Stimulated activated CD8-positive, alpha-beta memory T cell treated with anti-CD3 and anti-CD28 coated beads, Interleukin-15, amount 100 ng/mL, for 24 hours (primary cell): ENCODE measurements at regions not wholly inside any gene's neighbourhood (a gene's known extent, or its start where the extent isn't known, plus 50 kb on each side); places are given as distances from the start of the nearest gene placed in this dataset.
"Not testable (repeated sequence)": the region's sequence is repeated elsewhere in the genome, so short reads cannot be mapped to it uniquely, and the experiment has no call there.

Experiments
- DNase-seq: peaks from one replicate; pipeline ENCODE4 v3.0.0-alpha.2; 2020; ENCODE audit warnings: low read depth

DNA sequence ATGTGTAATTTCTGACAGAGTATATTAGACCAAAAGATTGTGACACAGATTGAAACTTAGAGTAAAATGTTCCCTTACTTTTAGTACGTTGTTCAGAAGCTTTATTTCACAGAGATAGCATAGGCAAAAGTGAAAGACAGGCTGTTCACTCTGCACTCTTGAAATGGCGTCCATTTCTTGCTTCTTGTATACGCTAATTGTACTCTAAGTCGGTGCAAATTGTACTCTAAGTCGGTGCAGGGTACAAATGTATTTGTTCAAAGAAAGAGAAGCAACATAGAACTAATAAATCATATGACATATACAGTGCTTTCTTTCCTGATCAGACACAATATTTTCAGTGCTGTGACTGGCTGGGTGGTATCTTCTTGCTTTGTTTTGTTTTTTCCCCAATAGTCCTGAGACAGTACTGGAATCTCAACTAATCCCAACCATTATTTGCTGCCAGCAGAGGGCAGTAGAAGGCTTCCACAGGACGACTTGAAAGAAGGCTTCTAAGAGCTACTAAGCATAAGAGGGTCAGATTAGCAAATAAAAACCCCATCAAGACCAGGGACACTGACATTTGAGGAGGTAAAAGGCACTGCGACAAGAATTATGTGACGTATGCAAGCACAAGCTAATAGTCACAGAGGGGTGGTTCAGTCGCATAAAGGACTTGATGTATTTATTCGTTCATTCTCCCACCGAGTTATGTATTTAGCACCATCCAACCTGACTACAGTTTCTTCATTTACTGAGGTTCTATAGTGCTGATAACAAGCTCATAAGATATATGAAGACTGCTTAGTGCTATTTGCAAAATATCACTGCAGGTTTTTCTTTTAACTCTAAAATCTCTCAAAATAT is 831.8 kb downstream of the TAF11L14 start:
- DNase-seq, result no peak

DNA sequence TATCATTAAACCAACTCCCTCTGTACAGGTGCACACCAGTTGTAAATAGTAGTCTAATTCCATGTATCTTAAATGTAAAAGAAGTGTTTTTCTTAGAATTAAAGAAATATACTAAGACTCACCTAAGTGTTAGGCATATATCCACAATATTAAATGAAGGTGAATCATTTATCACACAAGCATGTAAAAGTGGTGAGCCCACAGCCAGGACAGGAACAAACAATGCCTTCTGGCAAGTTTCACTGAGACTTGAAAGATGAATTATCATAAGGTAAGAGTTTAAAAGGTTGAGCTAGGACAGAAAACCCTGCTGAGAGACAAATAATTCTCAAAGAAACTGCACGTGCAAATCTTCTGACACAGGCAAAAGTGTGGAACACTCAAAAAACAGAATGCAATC is 832.5 kb downstream of the TAF11L14 start:
- DNase-seq, result no peak

DNA sequence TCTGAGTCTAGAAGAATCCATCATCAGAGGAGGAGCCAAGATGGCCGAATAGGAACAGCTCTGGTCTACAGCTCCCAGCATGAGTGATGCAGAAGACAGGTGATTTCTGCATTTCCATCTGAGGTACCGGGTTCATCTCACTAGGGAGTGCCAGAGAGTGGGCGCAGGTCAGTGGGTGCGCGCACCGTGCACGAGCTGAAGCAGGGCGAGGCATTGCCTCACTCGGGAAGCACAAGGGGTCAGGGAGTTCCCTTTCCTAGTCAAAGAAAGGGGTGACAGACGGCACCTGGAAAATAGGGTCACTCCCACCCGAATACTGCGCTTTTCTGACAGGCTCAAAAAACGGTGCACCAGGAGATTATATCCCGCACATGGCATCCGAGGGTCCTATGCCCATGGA is 837.5 kb downstream of the TAF11L14 start:
- DNase-seq, result not testable (repeated sequence)

DNA sequence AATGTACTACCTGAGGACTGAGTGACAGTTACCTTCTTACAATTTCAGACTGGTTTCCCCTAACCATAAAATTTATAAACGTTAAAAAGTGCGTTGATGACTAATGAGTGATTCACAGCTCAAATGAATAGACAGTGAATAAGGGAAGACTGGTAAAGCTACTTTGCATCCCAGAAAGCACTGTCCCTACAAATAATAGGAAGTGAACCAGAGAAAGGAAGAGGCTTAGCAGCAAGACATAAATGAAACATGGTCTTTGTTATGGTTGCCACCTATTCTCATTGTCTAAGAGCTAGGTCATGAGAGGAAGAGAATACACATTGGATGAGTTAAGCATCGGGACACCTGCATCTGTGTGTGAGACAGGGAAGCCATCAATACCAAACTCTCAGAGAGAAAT is 849.2 kb downstream of the TAF11L14 start:
- DNase-seq, result no peak

DNA sequence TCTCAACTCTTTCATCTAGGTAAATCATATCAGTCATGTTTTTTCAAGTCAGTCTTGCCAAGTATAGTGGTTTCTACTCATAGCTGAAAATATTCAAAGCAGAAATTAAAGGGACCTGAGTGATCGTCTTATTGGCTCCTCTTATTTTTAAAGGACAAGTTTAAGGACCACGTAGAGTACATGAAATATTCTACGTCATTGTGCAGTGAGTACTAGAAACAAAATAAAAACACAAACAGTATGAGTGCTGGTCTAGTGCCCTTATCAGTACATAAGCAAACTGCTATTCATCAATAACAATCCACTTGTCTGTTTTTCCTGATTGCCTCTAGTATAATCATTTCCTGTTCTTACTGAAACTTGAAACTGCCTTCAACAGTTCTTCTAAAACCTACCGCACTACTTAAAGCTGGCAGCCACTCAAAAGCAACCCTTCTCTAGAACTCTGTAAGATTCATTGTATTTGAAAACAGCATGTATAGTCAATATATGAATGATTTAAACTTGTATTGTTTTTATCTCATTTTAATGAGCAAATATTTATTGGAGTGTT is 853.7 kb downstream of the TAF11L14 start:
- DNase-seq, result no peak

DNA sequence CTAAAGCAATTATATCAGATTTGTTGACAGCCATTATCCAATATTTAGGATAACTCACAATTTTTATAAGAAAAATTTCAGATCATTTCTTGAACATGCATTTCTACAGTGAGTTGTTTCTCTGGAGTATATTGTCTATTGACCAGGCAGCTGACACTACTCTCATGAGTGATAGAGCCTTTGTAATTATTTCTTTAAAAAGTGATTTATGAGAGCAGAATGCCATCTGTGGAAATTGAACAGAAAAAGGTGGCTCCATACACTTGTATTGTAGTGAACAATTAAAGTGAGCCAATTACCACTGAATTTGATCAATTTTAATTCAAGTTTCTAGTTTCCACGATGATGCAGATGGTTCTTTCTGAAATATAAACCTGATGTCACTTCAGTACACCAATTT is 855.4 kb downstream of the TAF11L14 start:
- DNase-seq, result no peak

DNA sequence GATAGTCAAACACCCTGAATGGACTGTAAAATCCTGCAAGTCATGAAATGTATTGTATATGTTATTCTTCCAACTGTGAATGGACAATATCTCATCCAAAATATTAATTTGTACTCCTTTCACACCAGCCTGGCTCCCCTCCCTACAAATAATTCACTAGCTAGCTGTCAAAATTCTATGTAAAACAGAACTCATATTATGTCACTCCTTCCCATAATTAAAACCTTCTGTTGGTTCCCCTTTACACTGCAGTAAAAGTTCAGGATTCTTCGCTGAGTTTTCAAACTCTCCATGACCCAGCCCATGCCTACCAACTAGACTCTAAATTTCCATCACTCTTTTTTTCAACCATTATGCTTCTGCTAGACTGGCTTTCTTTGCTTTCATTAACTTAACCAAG is 857.1 kb downstream of the TAF11L14 start:
- no peak for DNase-seq

DNA sequence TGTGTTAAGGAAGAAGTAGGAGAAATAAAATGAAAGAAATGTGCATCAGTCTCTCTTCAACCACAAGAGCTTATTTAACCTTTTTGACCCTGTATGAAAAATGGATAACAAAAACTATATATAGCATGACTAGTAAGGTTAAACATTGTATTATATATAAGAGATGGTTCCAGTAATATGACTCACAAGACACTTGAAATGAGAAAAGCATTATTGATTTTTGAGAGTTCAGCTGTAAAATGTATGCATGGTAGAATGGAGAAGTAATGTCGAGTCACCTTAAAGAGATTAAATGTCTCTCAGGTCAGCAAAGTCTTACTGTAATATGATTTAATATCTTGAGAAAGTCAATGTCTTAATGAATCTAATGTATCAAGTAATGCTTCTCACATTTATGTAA is 860.9 kb downstream of the TAF11L14 start:
- no peak for DNase-seq

DNA sequence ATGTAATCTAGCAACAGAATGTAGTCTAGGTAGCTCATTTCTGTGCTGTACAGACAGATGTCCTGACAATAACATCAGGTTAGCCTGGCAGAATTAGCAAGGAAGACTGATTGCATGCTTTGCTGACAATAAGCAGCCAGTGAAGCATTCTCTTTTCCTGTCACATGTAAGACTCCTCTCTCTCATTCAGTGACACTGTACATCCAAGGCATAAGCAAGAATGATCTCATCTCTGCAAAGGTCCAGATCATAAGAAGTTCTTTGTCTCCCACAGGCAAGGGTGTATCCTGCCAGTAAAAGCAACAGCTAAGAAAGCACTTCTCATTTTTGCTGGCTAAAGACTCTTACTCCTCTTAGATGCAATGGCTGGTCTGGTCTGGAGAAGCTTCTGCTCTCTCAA is 861.8 kb downstream of the TAF11L14 start:
- DNase-seq, result no peak

DNA sequence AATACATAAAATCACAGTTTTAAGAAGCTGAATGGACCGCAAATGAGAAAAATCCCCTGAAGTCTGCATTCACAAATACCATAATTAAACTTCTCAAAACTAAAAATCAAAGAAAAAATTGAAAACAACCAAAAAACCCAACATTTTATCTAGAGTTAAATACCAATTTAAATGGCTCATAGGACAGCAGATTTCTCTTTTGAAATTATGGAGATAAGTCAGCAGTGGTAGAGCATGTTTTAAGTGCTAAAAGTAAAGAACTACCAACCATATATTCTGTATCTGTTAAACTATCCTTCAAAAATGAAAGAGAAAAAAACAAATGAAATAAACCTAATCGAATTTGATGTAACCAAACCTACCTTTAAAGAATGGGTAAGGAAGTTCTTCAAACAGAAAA is 862.8 kb downstream of the TAF11L14 start:
- no peak for DNase-seq

DNA sequence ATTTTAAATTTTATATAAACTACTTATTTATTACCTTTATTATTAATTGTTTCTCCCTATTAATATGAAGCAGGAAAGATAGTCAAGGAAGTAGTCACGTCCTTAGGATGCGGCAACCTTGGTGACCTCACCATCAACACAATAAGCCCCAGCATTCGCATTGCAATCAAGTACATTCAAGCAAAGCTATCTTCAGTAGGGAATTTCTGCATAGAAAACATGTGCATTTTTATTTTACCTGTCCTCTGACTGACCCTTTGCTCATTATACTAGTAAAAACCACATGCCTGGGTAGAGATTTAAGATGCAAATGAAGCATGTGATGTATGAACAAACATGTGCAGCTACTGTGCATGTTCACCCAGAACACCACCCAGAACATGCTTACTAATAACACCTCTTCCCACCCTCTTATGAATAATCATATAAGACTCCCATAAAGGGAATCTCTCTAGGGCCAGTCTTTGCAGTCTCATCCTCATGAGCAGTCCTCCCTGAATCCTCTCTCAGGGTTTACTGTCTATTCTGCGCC is 869.6 kb downstream of the TAF11L14 start:
- DNase-seq, result no peak

DNA sequence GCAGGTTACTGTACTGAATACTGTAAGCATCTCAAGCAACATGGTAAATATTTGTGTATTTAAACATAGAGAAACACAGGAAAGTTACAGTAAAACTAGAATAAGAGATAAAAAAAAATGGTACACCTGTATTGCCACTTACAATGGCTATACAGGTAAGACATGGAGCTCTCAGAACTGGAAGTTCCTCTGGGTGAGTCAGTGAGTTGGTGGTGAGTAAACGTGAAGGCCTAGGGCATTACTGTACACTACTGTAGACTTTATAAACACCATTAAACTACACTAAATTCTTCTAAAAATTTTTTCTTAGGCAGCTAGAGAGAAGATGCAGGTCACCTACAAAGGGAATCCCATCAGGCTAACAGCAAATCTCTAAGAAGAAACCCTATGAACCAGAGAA is 872.9 kb downstream of the TAF11L14 start:
- DNase-seq, result no peak

DNA sequence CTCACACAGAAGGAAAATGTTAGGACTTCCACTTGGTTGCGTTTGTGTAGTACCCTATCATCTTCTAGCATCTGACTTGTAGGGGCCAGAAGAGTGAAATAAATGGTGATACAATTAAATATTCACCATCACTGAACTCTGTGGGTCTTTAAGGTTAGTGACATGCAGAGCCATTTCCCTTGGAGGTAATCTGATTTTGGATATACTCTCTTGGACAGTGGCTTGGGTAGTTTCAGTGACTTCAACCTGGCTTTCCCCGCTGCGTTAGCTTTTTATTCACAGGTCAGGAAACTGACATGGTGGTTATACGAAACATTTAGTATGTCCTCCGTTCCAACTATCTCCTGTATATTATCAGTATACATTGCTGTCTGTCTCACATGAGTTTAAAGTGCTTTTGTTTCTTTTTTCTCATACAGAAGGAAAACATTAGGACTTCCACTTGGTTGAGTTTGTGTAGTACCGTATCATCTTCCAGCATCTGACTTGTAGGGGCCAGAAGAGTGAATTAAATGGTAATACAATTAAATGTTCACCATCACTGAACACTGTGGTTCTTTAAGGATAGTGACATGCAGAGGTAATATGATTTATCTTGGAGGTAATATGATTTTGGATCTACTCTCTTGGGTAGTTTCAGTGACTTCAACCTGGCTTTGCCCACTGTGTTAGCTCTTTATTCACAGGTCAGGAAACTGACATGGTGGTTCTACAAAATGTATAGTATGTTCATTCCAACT is 883.6 kb downstream of the TAF11L14 start:
- no peak for DNase-seq

DNA sequence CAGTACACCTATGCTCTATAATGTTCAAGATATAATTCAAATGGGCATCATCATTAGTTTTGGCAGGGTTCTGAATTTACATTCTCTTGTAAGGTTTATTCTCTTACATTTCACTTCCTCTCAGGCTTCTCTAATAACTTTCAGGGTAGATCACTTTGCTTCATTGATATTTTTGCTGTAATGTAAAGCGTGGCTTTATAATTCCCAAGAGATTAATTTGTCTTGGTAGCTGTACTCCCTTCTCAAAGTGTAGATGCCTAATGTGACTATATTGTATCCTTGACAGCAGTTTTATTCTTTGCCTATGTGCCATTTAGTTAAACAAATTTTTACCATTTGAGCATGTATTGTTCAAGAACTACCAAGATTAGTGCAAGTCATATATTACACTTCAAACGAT is 889.1 kb downstream of the TAF11L14 start:
- no peak for DNase-seq

DNA sequence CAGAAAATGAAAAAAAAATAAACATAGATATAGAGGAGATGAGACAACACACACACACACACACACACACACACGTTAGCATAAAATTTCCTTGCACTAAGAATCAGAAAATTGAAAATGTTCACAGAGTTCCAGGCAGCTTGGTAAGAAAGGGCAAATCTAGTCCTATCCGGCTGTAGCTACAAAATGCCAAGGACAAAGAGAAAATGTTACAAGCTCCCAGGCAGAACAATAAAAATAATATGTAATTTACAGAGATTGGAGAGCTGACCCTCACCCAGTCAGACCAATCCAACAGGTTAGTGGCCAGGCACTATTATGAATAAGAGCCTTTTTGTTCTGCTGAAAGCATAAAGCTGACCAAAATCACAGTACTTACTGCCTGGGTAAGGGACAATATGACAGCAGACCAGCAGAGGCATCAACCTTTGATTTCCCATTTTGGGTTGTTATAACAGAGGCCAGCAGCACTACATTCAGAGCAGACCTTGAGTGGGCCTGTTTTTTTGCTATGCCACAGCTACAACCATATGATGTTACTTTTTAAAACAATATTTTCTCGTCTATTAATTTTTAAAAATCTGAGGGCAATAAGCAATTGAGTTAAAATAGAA is 892.6 kb downstream of the TAF11L14 start:
- DNase-seq, result no peak

DNA sequence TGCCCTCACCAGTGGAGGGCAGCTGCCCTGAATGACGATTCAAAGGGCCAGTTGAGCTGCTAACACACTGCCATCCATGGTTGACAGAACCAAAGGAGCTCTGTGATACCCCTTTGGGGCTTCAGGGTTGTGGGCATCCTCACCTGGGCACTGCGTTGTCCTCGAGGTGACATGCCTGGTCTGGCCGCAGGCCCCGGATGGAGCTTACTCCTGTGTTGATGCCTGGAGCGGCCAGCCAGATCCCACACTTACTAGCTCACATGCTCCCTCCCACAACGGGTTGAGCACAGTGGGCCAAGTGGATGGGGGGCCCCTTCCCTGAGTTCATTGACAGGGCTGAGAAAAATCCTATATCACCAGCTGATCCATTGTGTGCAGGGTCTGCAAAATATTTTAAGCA is 898.9 kb downstream of the TAF11L14 start:
- no peak for DNase-seq

DNA sequence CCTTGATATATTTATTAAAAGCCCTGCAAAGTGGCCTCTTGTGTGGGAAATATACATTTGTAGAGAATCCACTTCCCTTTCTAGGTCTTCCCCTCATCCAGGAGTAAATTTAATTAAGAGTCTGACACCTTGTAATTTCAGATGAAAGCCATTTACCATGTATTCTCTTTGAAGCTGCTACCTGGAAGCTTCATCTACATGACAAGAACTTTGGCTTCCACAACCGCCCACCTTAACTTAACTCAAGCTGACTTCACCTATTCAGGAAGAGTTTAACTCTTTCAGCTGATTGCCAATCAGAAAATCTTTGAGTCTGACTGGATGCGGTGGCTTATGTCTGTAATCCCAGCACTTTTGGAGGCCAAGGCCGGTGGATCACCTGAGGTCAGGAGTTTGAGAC is 899.9 kb downstream of the TAF11L14 start:
- no peak for DNase-seq

DNA sequence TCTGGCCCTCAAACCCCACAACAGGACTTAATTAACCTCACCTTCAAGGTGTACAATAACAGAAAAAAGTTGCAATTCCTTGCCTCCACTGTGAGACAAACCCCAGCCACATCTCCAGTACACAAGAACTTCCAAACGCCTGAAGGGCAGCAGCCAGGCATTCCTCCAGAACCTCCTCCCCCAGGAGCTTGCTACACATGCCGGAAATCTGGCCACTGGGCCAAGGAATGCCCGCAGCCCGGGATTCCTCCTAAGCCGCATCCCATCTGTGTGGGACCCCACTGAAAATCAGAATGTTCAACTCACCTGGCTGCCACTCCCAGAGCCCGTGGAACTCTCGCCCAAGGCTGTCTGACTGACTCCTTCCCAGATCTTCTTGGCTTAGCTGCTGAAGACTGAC is 901.5 kb downstream of the TAF11L14 start:
- DNase-seq, result not testable (repeated sequence)

DNA sequence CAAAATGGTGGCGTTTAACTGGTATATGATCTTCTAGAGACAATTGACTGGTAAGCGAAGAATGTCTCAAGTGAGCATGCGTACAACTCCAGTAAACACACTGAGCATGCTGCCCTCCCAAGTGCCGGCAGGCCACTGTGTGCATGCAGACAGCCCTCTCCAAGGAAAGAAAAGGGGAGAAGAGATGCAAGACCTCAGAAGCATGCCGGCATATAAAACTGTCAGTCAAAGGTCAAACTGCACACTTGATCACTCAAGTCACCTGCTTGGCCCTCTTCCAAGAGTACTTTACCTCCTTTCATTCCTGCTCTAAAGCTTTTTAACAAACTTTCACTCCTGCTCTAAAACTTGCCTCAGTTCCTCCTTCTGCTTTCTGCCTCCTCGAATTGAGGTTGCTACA is 910.2 kb downstream of the TAF11L14 start:
- no peak for DNase-seq

DNA sequence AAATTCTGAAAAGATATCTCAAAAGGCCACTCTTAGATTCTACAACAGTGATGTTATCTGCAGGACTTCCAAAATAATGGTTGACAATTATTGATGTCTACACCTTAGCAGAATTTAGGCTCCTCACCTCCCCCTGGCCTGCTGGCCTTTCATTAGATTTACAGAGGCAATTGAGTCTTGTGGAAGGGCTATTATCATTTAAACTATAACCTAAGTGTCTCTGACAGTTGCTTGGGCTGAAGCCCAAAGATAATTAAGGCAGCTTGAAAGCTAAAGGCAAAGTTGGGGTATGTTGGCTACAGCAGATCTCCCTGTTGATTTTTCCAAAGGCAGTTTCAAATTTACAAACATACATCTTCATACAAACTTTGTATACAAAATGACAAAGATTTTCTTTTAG is 912.3 kb downstream of the TAF11L14 start:
- no peak for DNase-seq

DNA sequence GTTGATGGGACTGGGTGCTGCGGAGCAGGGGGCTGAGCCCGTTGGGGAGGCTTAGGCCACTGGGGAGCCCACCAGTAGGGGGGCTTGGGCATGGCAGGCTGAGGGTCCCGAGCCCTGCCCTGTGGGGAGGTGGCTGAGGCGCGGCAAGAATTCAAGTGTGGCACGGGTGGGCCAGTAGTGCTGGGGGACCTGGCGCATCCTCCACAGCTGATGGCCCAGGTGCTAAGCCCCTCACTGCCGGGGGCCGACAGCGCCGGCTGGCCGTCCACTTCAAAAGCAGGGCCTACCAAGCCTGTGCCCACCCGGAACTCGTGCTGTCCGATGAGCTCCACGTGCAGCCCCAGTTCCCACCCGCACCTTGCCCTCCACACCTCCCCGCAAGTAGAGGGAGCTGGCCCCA is 917.5 kb downstream of the TAF11L14 start:
- DNase-seq, result no peak

DNA sequence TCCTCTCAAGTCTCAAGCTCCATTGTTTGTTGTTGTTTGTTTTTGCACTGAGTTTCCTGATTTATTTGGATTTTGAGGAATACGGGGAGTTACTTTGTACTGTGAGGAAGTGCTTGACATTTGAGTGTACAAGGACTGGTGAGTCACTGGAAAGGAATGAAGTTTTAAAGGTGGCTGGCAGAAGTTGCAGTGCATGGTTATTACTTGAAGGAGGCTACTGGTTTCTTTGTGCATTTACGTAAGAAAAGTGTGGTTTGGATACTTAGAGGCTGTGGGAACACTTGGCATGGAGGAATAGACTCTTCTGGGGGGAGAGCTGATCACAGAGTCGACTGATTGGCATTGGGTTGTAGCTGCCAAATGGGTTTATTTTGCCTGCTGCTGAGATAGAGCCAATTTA is 919.0 kb downstream of the TAF11L14 start:
- no peak for DNase-seq

DNA sequence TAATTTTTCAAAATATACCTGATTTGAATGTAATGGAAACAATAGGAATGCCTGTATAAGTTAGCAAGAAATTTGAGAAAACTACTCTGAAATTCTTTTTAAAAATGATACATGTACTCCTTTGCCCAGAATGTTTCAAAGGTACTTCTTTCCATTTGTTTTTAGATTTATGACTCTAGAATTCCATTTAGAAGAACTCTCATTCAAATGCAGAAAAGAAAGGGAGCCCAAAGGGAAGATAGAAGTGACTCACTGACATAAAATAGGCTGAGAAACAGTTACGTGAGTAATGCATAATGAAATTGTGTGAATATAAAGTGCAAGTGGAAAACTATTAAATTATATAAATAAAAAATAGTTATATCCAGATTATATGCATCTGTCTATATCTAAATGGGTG is 926.3 kb downstream of the TAF11L14 start:
- DNase-seq, result no peak
